Stimulated activated CD4-positive, alpha-beta T cell treated with anti-CD3 and anti-CD28 coated beads, Interleukin-1b, Interleukin-23, amount 100 ng/mL, for 24 hours (primary cell): ENCODE measurements at regions not wholly inside any gene's neighbourhood (a gene's known extent, or its start where the extent isn't known, plus 50 kb on each side); places are given as distances from the start of the nearest gene placed in this dataset.
"Not testable (repeated sequence)": the region's sequence is repeated elsewhere in the genome, so short reads cannot be mapped to it uniquely, and the experiment has no call there.

Experiments used
- DNase-seq, 4 experiments: peaks; one replicate each; pipeline ENCODE4 v3.0.0-alpha.2; 2020; ENCODE audit warnings: low read depth in 4 of 4, low spot score in 1 of 4

- no peak for DNase-seq
These were observed 119.6 kb upstream of the BANK1 start for GRCh38 chr4:101670897-101671296.

GRCh38 chr4:101670370-101670769 lies 120.2 kb upstream of the BANK1 start:
- DNase-seq = no peak

GRCh38 chr4:101669832-101670188 lies 120.7 kb upstream of the BANK1 start:
- DNase-seq = no peak

GRCh38 chr4:101669138-101669831 lies 121.2 kb upstream of the BANK1 start:
- no peak for DNase-seq

DNA sequence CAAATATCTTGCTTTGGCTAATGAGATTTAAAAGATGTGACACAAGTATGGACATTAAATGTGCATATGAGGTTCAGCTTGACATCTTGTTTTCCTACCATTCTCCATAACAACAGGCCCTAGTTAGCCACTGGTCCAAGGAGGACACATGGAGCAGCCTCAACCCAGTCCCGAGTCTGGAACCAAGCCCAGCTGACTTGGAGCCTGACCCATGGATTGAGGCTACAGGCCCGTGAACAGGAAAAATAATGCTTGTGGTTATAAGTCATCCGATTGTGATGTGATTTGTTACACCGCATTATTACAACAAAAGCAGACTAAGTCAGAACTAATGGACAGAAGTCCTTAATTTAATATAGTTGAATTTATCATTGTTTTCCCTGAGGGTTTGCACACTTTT lies 123.2 kb upstream of the BANK1 start:
- no peak for DNase-seq

GRCh38 chr4:101660607-101661006 lies 129.9 kb upstream of the BANK1 start:
- DNase-seq = no peak

GRCh38 chr4:101655857-101656256 lies 134.7 kb upstream of the BANK1 start:
- DNase-seq = no peak

DNA sequence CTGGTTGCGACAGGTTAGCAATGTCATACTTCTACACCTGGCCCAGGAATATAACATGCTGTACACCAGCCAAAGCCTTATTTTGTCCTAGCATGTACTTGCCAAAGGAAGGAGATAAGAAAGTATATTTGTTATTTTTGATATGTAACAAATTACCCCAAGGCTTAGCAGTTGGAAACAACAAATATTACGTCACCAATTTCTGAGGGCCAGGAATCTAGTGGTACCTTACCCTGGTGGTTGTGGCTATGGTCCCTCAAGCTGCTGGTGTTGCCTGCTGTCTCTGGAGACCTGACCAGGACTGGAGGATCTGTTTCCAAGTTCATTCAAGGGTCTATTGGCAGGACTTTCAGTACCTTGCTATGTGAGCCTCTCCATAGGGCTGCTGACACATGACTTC lies 135.5 kb upstream of the BANK1 start:
- DNase-seq = no peak

- no peak for DNase-seq
These were observed 138.8 kb upstream of the BANK1 start for GRCh38 chr4:101651778-101652177.

- no peak for DNase-seq
These were observed 140.6 kb upstream of the BANK1 start for GRCh38 chr4:101649790-101650515.

GRCh38 chr4:101647710-101648034 lies 142.9 kb upstream of the BANK1 start:
- no peak for DNase-seq

- no peak for DNase-seq
These were observed 146.0 kb upstream of the BANK1 start for GRCh38 chr4:101644516-101644915.

- DNase-seq = no peak
These were observed 147.2 kb upstream of the BANK1 start for GRCh38 chr4:101643186-101643837.

GRCh38 chr4:101632766-101633165 lies 157.8 kb upstream of the BANK1 start:
- not testable (repeated sequence) for DNase-seq

DNA sequence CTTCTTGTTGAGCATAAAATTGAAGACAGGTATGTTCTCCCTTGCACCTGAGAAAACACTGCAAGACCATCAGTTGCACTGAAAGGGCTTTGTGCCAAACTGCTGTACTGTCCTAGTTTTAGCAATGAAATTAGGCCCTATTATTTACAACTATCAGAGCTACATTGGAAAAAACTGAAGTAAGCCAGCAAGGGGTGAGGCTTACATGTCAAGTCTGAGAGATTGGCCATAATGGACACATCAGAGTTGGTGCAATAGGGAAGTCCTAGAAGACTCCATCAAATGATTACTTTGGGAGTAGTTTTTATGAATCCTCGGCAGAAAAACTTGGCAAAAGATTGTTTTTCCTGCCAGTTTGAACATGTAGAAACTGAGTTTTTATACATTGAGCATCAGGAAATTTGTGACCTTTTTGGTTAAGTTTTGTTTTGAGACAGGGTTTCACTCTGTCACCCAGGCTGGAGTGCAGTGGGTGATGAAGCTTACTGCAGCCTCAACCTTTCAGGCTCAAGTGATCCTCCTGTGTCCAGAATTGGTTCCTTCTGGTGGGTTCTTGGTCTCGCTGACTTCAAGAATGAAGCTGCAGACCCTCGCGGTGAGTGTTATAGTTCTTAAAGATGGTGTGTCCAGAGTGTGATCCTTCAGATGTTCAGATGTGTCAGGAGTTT lies 160.1 kb upstream of the BANK1 start:
- no peak for DNase-seq

GRCh38 chr4:101621120-101621519 lies 169.4 kb upstream of the BANK1 start:
- DNase-seq = no peak

DNA sequence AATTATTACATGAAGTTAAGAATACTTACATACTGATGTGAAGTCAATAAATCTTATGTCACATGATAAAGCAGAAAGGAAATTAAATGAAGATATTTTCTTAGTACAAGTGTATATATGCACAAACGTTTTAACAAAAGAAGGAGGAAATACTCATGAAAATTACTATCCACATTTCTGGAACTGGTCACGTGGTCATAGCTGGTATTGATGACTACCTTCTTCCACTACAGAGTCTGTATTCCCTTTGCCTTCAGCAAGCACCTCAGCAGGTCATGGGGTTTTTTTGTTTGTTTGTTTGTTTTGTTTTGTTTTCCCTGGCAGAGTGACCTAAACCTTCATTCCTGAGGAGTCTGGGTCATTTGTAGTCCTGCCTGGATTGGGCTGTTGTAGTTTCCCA lies 174.9 kb upstream of the BANK1 start:
- no peak for DNase-seq

- DNase-seq = not testable (repeated sequence)
These were observed 183.5 kb upstream of the BANK1 start for GRCh38 chr4:101606989-101607388.

DNA sequence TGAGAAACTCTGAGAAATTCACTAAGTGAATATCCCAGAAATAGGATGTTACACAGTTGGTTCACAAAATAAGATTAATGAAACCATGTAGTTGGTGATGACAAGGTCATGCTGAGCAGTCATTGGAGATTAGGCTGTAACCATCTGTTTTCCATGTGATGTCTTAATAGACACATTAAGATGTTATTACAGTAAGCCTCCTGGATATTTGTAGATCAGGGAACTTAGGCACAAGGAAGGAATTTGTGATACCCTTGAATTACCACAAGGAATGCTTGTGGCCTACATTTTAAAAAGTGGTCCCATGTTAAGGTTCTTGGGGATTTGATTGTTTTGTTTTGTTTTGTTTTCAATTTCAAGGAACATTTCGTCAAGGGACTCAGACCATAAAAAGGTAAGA lies 185.6 kb upstream of the BANK1 start:
- DNase-seq = no peak

- no peak for DNase-seq
These were observed 190.2 kb upstream of the BANK1 start for GRCh38 chr4:101600287-101600686.

DNA sequence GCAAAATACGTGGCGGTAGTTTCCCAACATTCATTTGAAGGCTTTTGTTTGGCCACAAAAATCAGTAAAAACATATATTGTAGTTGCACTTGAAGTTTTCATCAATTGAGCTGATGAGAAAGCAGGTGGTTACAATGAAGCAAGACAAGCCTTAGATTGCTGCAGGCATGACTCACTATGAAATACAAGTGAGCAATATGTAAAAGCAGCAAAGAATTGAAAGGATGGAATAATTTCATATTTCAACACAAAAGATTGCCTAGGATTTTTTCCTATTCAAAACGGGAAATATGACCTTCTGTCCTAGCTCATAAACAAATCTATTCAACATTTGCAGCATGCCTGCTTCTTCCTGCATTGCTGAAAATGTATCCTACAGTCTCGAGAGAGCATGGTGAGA lies 190.9 kb upstream of the BANK1 start:
- DNase-seq = no peak
